Breast epithelium (tissue), 4 donors: ENCODE measurements at regions not wholly inside any gene's neighbourhood (a gene's known extent, or its start where the extent isn't known, plus 50 kb on each side); places are given as distances from the start of the nearest gene placed in this dataset.

ENCODE experiments used
- DNase-seq, 2 donors: peaks; one replicate each; pipeline ENCODE4 v3.0.0-alpha.2; 2019; ENCODE audit warnings: low spot score in 2 of 2
- H3K27ac ChIP-seq, 2 donors: fragments of 200-600 bp; sonication (generic) in 1 of 2; one replicate each; pipeline ENCODE4 v1.5.1; 2016 to 2019; ENCODE audit warnings: mild to moderate bottlenecking in 1 of 2
- H3K27me3 ChIP-seq, 2 donors: fragments of 200-600 bp; sonication (generic) in 1 of 2; one replicate each; pipeline versions ENCODE4 v1.5.1 to v1.6.0; 2017 to 2019; ENCODE audit warnings: control low read depth in 1 of 2, mild to moderate bottlenecking in 1 of 2
- H3K36me3 ChIP-seq: fragments of 200-600 bp; one replicate; pipeline ENCODE4 v1.5.1; 2019
- H3K4me1 ChIP-seq, 2 donors: fragments of 200-600 bp; sonication (generic); one replicate each; pipeline ENCODE4 v1.5.1; 2016 to 2019; ENCODE audit warnings: control low read depth in 1 of 2
- H3K4me3 ChIP-seq, 3 donors: fragments of 200-600 bp; sonication (generic); 1 replicate in 2 of 3; 2 replicates in 1 of 3; pipeline ENCODE4 v1.5.1; 2016 to 2019; ENCODE audit warnings: mild to moderate bottlenecking in 3 of 3, moderate library complexity in 2 of 3
- H3K9me3 ChIP-seq, 2 donors: fragments of 200-600 bp; sonication (generic) in 1 of 2; one replicate each; pipeline ENCODE4 v1.5.1; 2016 to 2019; ENCODE audit warnings: control low read depth in 1 of 2
- POLR2A ChIP-seq: fragments of 450-650 bp; IDR thresholded peaks from one replicate; pipeline ENCODE4 v1.6.1; 2016; ENCODE audit warnings: antibody characterized with exemption, mild to moderate bottlenecking, moderate library complexity
- POLR2AphosphoS5 ChIP-seq, 3 donors: sonication (generic); formaldehyde crosslinking; IDR thresholded peaks; one replicate each; pipeline ENCODE4 v1.6.1; 2017; ENCODE audit warnings: antibody characterized with exemption in 3 of 3
- intact Hi-C: fragments of 100-400 bp; cut with DNase I; formaldehyde crosslinking; loops from one replicate; pipeline ENCODE4 v1.15.1; 2023; ENCODE audit warnings: low total_unique reads
- TF ChIP-seq, protein P1 (sequence below), 3 donors: fragments of 450-650 bp; IDR thresholded peaks; one replicate each; pipeline ENCODE4 v1.5.1; 2016 to 2017; ENCODE audit warnings: antibody characterized with exemption in 3 of 3, mild to moderate bottlenecking in 3 of 3, moderate library complexity in 3 of 3

DNA sequence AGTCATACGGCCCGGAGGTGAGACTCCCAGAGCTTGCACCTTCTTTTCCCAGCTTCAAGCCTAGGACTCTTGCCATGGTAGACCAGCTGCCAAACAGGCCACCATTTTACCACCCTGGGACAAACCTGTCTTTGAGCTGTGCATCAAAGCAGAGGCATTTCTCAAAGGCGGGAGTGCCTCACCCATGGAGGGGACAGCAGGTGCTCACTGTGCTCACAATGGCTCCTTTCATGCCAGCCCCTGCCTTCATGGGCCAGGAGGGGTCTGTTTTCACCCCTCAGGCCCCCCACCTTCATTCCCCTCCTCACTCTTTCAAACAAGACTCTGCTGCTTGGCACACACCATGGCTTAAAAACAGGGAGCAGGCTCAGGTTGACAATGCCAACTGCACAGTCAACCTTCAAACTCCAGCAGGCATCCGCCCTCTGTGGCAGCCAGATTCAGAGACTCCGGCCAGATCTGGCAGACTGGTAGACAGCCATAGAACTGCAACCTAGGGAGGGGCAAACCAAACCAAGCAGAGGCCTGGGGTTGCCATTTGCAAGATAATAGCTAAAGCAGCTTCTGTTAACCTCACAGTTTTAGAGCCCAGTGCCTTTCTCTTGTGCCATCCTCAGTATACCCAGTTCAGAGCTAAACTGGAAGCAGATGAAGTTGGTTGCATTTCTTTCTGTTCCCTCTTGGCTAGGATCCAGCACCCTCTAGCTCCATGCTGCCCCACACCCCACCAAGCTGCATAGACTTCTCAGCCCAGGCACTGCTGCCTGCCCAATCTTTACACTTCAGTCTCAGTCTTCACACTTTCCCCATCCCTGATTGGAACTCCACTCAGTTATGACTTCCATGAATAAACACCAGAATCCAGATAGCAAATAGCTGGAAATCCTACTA lies 93.9 kb upstream of the SPATA13 start:
- TF ChIP-seq POLR2AphosphoS5 (IDR thresholded peaks at IDR 0.05) (no peak), POLR2A (no peak)
- TF ChIP-seq, protein P1, sequence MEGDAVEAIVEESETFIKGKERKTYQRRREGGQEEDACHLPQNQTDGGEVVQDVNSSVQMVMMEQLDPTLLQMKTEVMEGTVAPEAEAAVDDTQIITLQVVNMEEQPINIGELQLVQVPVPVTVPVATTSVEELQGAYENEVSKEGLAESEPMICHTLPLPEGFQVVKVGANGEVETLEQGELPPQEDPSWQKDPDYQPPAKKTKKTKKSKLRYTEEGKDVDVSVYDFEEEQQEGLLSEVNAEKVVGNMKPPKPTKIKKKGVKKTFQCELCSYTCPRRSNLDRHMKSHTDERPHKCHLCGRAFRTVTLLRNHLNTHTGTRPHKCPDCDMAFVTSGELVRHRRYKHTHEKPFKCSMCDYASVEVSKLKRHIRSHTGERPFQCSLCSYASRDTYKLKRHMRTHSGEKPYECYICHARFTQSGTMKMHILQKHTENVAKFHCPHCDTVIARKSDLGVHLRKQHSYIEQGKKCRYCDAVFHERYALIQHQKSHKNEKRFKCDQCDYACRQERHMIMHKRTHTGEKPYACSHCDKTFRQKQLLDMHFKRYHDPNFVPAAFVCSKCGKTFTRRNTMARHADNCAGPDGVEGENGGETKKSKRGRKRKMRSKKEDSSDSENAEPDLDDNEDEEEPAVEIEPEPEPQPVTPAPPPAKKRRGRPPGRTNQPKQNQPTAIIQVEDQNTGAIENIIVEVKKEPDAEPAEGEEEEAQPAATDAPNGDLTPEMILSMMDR (IDR thresholded peaks at IDR 0.05) = no peak
- Histone ChIP-seq H3K9me3 (no peaks in the 10 kb centered on the region), H3K27ac (no peak overlapping the region), H3K36me3 (no peaks in the 10 kb centered on the region), H3K27me3 (no peaks in the 10 kb centered on the region), H3K4me1 (no peaks in the 10 kb centered on the region), H3K4me3 (no peak overlapping the region)
- no peak for DNase-seq
- intact Hi-C loops = no loop called here

DNA sequence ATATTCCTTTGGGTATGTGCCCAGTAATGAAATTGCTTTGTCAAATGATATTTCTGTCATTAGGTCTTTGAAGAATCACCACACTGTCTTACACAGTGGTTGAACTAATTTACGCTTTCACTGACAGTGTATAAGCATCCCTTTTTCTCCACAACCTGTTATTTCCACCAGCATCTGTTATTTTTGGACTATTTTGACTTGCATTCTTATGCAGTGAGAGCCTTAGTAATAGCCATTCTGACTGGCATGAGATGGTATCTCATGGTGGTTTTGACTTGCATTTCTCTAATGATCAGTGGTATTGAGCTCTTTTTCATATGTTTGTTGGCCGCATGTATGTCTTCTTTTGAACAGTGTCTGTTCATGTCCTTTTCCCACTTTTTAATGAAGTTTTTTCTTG lies 92.0 kb upstream of the SPATA13 start:
- intact Hi-C loops = no loop called here
- TF ChIP-seq POLR2AphosphoS5 (IDR thresholded peaks at IDR 0.05) (no peak), POLR2A (no peak)
- TF ChIP-seq, protein P1 (IDR thresholded peaks at IDR 0.05) = no peak
- no peak for DNase-seq

DNA sequence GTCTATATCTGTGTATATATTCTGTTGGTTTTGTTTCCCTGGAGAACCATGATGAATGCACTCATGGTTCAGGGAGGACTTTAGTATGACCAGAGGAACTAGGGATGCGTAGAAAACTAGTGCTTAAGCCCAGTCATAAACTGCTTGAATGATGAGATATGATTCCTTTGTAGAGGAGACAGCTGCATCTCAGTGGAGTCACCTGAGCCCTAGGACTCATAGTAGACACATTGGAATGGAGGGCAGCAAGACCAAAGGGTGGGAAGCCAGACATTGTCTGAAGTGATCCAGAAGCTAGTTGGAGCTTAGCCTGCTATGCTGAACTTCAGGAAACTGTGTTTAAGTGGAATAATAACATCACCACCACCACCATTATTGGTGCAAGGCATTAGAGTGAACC lies 89.5 kb upstream of the SPATA13 start:
- Histone ChIP-seq H3K4me1 (no peaks in the 10 kb centered on the region), H3K9me3 (no peaks in the 10 kb centered on the region), H3K27me3 (no peaks in the 10 kb centered on the region), H3K27ac (peak overlapping the region in 1 of 2 donors; percentile 38), H3K4me3 (no peak overlapping the region), H3K36me3 (no peaks in the 10 kb centered on the region)
- intact Hi-C loops = no loop called here
- no peak for TF ChIP-seq POLR2A
- TF ChIP-seq, protein P1 (IDR thresholded peaks at IDR 0.05) = no peak
- no peak for TF ChIP-seq POLR2AphosphoS5 (IDR thresholded peaks at IDR 0.05)
- DNase-seq = no peak

More for the DNA sequence above, 92.0 kb upstream of the SPATA13 start:
- Histone ChIP-seq H3K4me1 (no peaks in the 10 kb centered on the region), H3K27ac (no peak overlapping the region), H3K4me3 (no peak overlapping the region), H3K36me3 (no peaks in the 10 kb centered on the region), H3K27me3 (no peaks in the 10 kb centered on the region), H3K9me3 (no peaks in the 10 kb centered on the region)

DNA sequence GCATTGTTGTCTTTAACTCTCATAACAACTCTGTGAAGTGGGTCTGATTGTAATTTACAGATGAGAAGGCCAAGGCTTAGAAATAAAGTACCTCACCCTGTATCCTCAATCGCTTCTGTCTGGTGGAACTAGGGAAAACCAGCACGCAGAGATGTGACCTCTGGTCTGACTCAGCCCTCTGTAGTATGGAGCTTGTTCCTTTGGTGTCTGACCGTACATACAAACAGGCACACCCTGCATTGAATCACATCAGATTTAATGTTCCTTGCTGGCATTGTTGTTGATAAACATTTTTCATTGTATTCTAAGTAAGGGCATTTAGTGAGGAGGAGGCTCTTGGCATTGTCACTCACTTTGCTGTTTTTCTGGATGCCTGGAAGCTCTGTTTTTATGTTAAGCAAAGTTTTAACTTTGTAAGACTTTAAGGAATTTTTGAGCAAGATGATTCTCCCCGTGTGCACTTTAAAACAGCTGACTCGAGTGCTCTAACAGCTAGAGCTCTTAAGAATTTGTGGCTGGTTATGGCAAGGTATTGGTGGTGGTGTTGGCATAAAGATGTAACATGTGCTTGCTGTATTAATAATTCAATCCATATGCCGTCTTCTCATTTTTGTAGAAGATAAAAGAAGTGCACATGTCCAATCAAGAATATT lies 89.0 kb upstream of the SPATA13 start:
- intact Hi-C loops = no loop called here
- Histone ChIP-seq H3K36me3 (no peaks in the 10 kb centered on the region), H3K4me3 (no peak overlapping the region), H3K9me3 (no peaks in the 10 kb centered on the region), H3K27me3 (no peaks in the 10 kb centered on the region), H3K27ac (peak overlapping the region in 1 of 2 donors; percentile 38), H3K4me1 (no peaks in the 10 kb centered on the region)
- no peak for DNase-seq
- TF ChIP-seq POLR2A = no peak
- no peak for TF ChIP-seq POLR2AphosphoS5 (IDR thresholded peaks at IDR 0.05)
- TF ChIP-seq, protein P1 (IDR thresholded peaks at IDR 0.05) = no peak

DNA sequence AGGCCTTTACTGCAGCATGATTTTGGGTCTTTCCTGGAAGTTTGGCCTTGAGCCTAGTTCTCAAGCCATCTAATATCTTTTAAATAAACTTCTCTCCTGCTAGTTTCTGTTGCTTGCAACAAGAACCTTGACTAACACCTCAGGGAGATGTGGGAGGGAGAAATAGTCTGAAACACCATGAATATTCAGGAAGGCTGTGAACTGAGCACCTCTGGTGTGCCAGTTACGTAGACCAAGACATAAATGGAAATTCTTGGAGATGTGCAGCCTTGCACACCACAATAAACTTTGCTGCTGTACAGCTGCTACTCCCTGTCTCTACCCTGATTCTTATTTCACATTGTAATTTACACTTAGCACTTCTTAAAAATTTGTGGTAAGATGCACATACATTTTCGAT lies 86.9 kb upstream of the SPATA13 start:
- Histone ChIP-seq H3K27ac (no peak overlapping the region), H3K4me1 (no peaks in the 10 kb centered on the region), H3K4me3 (no peak overlapping the region), H3K36me3 (no peaks in the 10 kb centered on the region), H3K9me3 (no peaks in the 10 kb centered on the region), H3K27me3 (no peaks in the 10 kb centered on the region)
- TF ChIP-seq POLR2AphosphoS5 (IDR thresholded peaks at IDR 0.05) (no peak), POLR2A (no peak)
- TF ChIP-seq, protein P1 (IDR thresholded peaks at IDR 0.05) = no peak
- intact Hi-C loops = no loop called here
- DNase-seq = no peak
